ENCODE measurements at regions not wholly inside any gene's neighbourhood (a gene's known extent, or its start where the extent isn't known, plus 50 kb on each side); places are given as distances from the start of the nearest gene placed in this dataset.

DNA sequence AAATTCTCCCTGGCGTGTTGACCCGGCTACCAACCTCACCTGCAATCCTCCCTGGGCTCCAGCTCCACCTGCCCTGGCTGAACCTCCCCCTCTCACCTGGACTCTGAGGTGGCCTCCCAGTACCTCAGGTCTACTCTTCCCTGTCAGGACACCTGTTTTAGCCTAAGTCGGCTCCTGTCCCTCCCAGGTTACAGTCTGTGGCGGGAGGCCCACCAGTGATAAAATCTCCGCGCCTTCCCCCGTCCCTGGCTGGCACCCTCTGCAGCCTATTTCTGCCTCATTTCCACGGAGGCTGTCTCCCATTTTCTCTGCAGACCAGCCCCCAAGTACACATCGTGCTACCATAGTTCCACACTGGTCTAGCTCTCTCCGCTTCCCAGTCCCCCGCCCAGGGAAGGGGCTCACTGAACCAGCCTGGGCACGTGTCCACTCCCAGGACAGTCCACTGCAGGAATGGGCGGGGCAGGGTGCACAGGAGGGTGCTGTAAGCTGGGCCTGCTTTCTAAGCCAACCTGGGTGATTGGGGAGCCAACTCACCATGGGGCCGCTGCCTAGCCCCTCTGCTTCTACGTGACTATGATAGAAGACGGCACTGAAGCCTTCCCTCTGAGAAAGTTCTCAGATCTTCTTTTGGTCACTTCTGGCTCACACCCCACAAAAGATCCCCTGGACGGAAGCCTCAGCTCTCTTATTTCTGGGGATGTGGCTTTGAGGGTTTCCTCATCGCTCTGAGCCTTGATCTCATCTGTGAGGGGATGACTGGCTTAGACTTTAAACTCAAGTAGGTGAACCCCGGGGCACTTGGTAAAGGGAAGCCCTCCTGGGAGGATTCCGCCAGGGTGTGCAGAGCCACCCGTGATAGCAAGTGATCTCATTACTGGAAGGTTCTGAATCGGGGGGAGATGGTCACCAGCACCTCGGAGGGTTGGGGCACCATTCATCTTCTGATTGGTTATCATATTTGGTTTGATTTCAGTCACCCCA lies 96.6 kb downstream of the NSMCE3 start:
- TF ChIP-seq ESRRA (CRISPR knock-in tag; IDR thresholded peaks at IDR 0.05; ENCODE audit: borderline replicate concordance), result no peak
- TF ChIP-seq, protein P1, sequence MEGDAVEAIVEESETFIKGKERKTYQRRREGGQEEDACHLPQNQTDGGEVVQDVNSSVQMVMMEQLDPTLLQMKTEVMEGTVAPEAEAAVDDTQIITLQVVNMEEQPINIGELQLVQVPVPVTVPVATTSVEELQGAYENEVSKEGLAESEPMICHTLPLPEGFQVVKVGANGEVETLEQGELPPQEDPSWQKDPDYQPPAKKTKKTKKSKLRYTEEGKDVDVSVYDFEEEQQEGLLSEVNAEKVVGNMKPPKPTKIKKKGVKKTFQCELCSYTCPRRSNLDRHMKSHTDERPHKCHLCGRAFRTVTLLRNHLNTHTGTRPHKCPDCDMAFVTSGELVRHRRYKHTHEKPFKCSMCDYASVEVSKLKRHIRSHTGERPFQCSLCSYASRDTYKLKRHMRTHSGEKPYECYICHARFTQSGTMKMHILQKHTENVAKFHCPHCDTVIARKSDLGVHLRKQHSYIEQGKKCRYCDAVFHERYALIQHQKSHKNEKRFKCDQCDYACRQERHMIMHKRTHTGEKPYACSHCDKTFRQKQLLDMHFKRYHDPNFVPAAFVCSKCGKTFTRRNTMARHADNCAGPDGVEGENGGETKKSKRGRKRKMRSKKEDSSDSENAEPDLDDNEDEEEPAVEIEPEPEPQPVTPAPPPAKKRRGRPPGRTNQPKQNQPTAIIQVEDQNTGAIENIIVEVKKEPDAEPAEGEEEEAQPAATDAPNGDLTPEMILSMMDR (IDR thresholded peaks at IDR 0.05), result no peak
